CD14-positive monocyte (primary cell): ENCODE measurements at regions not wholly inside any gene's neighbourhood (a gene's known extent, or its start where the extent isn't known, plus 50 kb on each side); places are given as distances from the start of the nearest gene placed in this dataset.

ENCODE experiments used
- DNase-seq, 3 donors: peaks; one replicate each; pipeline ENCODE4 v3.0.0-alpha.2; 2011 to 2022
- H2AFZ ChIP-seq: 2 replicates; pipeline ENCODE4 v1.6.0; 2012; ENCODE audit warnings: mild to moderate bottlenecking, low read depth, low read length, inconsistent platforms; ENCODE audit not compliant: insufficient read depth, poor library complexity, severe bottlenecking
- H3K27ac ChIP-seq, 2 donors: 1 replicate in 1 of 2; 2 replicates in 1 of 2; pipeline ENCODE4 v1.5.1; 2012 to 2013; ENCODE audit warnings: low read length in 2 of 2, control low read depth in 1 of 2, inconsistent platforms in 1 of 2, low read depth in 1 of 2, mild to moderate bottlenecking in 1 of 2
- H3K27me3 ChIP-seq, 2 donors: one replicate each; pipeline versions ENCODE4 v1.6.0 to v1.6.1; 2011 to 2013; ENCODE audit warnings: low read length in 2 of 2; ENCODE audit not compliant: control insufficient read depth in 2 of 2, insufficient read depth in 2 of 2
- H3K36me3 ChIP-seq, 2 donors: replicated peaks in 1 of 2; 1 replicate in 1 of 2; 2 replicates in 1 of 2; pipeline versions ENCODE4 v1.5.1 to v1.6.1; 2012 to 2013; ENCODE audit warnings: low read length in 2 of 2, control low read depth in 1 of 2, inconsistent platforms in 1 of 2, mild to moderate bottlenecking in 1 of 2; ENCODE audit not compliant: insufficient read depth in 2 of 2, control insufficient read depth in 1 of 2
- H3K4me1 ChIP-seq, 2 donors: 1 replicate in 1 of 2; 2 replicates in 1 of 2; pipeline versions ENCODE4 v1.5.1 to v1.6.1; 2012 to 2013; ENCODE audit warnings: low read length in 2 of 2, control low read depth in 1 of 2, inconsistent platforms in 1 of 2, mild to moderate bottlenecking in 1 of 2, moderate library complexity in 1 of 2; ENCODE audit not compliant: insufficient read depth in 2 of 2, control insufficient read depth in 1 of 2
- H3K4me2 ChIP-seq: replicated peaks from 2 replicates; pipeline ENCODE3; 2012; ENCODE audit warnings: low read length, moderate library complexity, mild to moderate bottlenecking; ENCODE audit not compliant: poor library complexity, severe bottlenecking; ENCODE audit errors: extremely low read depth
- H3K4me3 ChIP-seq, 3 experiments: fragments of 200-600 bp in 1 of 3; sonication (generic) in 1 of 3; replicated peaks in 1 of 3; 1 replicate in 2 of 3; 2 replicates in 1 of 3; pipeline ENCODE4 v1.5.1; 2011 to 2013; ENCODE audit warnings: low read length in 3 of 3, mild to moderate bottlenecking in 3 of 3, control low read depth in 2 of 3, low read depth in 2 of 3, inconsistent platforms in 1 of 3, moderate library complexity in 1 of 3
- H3K79me2 ChIP-seq: 2 replicates; pipeline ENCODE4 v1.6.0; 2012; ENCODE audit warnings: mild to moderate bottlenecking, control low read depth, inconsistent platforms, low read length, moderate library complexity; ENCODE audit not compliant: insufficient read depth
- H3K9ac ChIP-seq: 2 replicates; pipeline ENCODE4 v1.6.0; 2017; ENCODE audit warnings: low read length, mild to moderate bottlenecking; ENCODE audit not compliant: insufficient read depth, poor library complexity, severe bottlenecking
- H3K9me3 ChIP-seq, 2 donors: replicated peaks in 1 of 2; 1 replicate in 1 of 2; 2 replicates in 1 of 2; pipeline versions ENCODE4 v1.5.1 to v1.6.1; 2012 to 2013; ENCODE audit warnings: low read length in 2 of 2, control low read depth in 1 of 2; ENCODE audit not compliant: control insufficient read depth in 1 of 2, insufficient read depth in 1 of 2
- H4K20me1 ChIP-seq: 2 replicates; pipeline ENCODE4 v1.6.0; 2012; ENCODE audit warnings: mild to moderate bottlenecking, low read length, control low read depth, moderate library complexity; ENCODE audit not compliant: insufficient read depth
- H3K27ac Mint-ChIP-seq, 7 donors: one replicate each; pipeline ENCODE4 v1.8.0; 2020; ENCODE audit warnings: mild to moderate bottlenecking in 7 of 7, mixed read lengths in 7 of 7, moderate library complexity in 6 of 7, inconsistent platforms in 2 of 7
- H3K27me3 Mint-ChIP-seq, 3 donors: one replicate each; pipeline ENCODE4 v1.8.0; 2021 to 2022; ENCODE audit warnings: low read depth in 3 of 3, mild to moderate bottlenecking in 3 of 3, mixed read lengths in 3 of 3, moderate library complexity in 3 of 3, inconsistent platforms in 1 of 3
- H3K36me3 Mint-ChIP-seq, 2 donors: one replicate each; pipeline ENCODE4 v1.8.0; 2020; ENCODE audit warnings: mixed read lengths in 2 of 2, inconsistent platforms in 1 of 2, mild to moderate bottlenecking in 1 of 2
- H3K4me1 Mint-ChIP-seq: one replicate; pipeline ENCODE4 v1.8.0; 2020; ENCODE audit warnings: mild to moderate bottlenecking, mixed read lengths
- H3K4me3 Mint-ChIP-seq, 2 donors: one replicate each; pipeline ENCODE4 v1.8.0; 2020; ENCODE audit warnings: mild to moderate bottlenecking in 2 of 2, mixed read lengths in 2 of 2, moderate library complexity in 1 of 2
- H3K9me3 Mint-ChIP-seq, 7 donors: one replicate each; pipeline ENCODE4 v1.8.0; 2020 to 2022; ENCODE audit warnings: mixed read lengths in 7 of 7, mild to moderate bottlenecking in 6 of 7, moderate library complexity in 6 of 7, inconsistent platforms in 2 of 7
- intact Hi-C, 2 donors: fragments of 100-400 bp; cut with micrococcal nuclease; formaldehyde crosslinking; loops; one replicate each; pipeline versions ENCODE4 v1.15.0 to v1.15.1; 2023
- TF ChIP-seq, protein P1 (sequence below): fragments of 200-600 bp; IDR thresholded peaks from one replicate; pipeline ENCODE4 v1.8.0; 2022; ENCODE audit warnings: antibody characterized with exemption, mild to moderate bottlenecking

DNA sequence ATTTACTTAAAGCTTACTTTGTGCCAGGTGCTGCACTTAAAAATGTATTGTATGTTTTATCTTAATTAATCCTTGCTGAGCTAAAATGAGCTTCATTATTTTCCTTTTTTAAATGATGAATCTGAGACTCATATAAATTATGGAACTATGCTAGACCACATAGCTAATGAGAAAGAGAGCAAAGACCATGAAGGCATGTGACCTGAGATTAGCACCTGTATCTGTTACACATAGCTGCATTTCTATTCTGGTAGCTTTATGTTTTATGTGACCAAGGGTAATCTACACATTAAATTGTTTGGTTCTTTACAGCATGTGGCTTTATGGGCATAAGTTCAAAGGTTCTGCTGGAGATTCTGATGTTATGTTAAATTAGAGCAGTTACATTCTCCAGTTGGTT lies 839.1 kb upstream of the SORCS1 start:
- no peaks in the 10 kb centered on the region for H4K20me1 ChIP-seq
- H3K9me3 ChIP-seq: peaks cover 0 to 9% of the 10 kb centered on the region in 2 donors
- no peak overlapping the region for H3K4me2 ChIP-seq
- DNase-seq: no peak
- no peaks in the 10 kb centered on the region for H3K4me1 ChIP-seq
- H3K36me3 Mint-ChIP-seq: no peaks in the 10 kb centered on the region
- peaks cover 2 to 13% (median 8%) of the 10 kb centered on the region in 7 donors for H3K9me3 Mint-ChIP-seq
- no peak overlapping the region for H3K27ac ChIP-seq
- H3K27ac Mint-ChIP-seq: no peak overlapping the region
- TF ChIP-seq, protein P1, sequence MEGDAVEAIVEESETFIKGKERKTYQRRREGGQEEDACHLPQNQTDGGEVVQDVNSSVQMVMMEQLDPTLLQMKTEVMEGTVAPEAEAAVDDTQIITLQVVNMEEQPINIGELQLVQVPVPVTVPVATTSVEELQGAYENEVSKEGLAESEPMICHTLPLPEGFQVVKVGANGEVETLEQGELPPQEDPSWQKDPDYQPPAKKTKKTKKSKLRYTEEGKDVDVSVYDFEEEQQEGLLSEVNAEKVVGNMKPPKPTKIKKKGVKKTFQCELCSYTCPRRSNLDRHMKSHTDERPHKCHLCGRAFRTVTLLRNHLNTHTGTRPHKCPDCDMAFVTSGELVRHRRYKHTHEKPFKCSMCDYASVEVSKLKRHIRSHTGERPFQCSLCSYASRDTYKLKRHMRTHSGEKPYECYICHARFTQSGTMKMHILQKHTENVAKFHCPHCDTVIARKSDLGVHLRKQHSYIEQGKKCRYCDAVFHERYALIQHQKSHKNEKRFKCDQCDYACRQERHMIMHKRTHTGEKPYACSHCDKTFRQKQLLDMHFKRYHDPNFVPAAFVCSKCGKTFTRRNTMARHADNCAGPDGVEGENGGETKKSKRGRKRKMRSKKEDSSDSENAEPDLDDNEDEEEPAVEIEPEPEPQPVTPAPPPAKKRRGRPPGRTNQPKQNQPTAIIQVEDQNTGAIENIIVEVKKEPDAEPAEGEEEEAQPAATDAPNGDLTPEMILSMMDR: no peak
- intact Hi-C loops: no loop called here
- no peaks in the 10 kb centered on the region for H3K79me2 ChIP-seq
- no peak overlapping the region for H3K4me3 ChIP-seq
- no peaks in the 10 kb centered on the region for H3K27me3 Mint-ChIP-seq
- no peak overlapping the region for H3K9ac ChIP-seq
- H2AFZ ChIP-seq: no peak overlapping the region
- no peak overlapping the region for H3K4me3 Mint-ChIP-seq
- no peaks in the 10 kb centered on the region for H3K36me3 ChIP-seq
- H3K27me3 ChIP-seq: no peaks in the 10 kb centered on the region
- H3K4me1 Mint-ChIP-seq: no peaks in the 10 kb centered on the region

DNA sequence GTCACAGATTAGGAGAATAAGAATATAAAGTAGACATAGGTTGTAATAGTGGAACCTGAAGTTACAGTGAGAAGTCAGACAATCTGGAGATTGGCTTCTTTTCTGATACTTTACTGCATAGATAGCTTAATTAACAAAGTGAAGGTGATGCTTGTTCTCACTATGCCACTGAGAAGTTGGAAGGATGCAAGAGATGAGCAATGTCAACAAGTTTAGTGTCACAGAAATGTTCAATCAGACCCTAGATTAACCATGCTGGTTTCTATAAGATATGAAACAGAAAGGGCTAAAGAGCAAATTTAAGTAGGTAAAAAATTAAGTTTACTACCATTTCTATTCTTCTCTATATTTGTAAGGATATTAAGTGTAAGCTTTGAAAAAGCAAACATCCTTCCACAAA lies 838.6 kb upstream of the SORCS1 start:
- Histone ChIP-seq H3K27ac (no peak overlapping the region), H3K36me3 (no peaks in the 10 kb centered on the region), H2AFZ (no peak overlapping the region), H3K9me3 (peaks cover 0 to 8% of the 10 kb centered on the region in 2 donors), H3K27me3 (no peaks in the 10 kb centered on the region), H3K4me3 (no peak overlapping the region), H3K79me2 (no peaks in the 10 kb centered on the region), H3K4me2 (no peak overlapping the region), H3K4me1 (no peaks in the 10 kb centered on the region), H4K20me1 (no peaks in the 10 kb centered on the region), H3K9ac (no peak overlapping the region)
- H3K9me3 Mint-ChIP-seq: peaks cover 2 to 13% (median 8%) of the 10 kb centered on the region in 7 donors
- TF ChIP-seq, protein P1: no peak
- H3K27ac Mint-ChIP-seq: no peak overlapping the region
- no peak overlapping the region for H3K4me3 Mint-ChIP-seq
- H3K4me1 Mint-ChIP-seq: no peaks in the 10 kb centered on the region
- no peaks in the 10 kb centered on the region for H3K36me3 Mint-ChIP-seq
- intact Hi-C loops: no loop called here
- no peak for DNase-seq
- no peaks in the 10 kb centered on the region for H3K27me3 Mint-ChIP-seq
